ENCODE measurements at regions not wholly inside any gene's neighbourhood (a gene's known extent, or its start where the extent isn't known, plus 50 kb on each side); places are given as distances from the start of the nearest gene placed in this dataset.

DNA sequence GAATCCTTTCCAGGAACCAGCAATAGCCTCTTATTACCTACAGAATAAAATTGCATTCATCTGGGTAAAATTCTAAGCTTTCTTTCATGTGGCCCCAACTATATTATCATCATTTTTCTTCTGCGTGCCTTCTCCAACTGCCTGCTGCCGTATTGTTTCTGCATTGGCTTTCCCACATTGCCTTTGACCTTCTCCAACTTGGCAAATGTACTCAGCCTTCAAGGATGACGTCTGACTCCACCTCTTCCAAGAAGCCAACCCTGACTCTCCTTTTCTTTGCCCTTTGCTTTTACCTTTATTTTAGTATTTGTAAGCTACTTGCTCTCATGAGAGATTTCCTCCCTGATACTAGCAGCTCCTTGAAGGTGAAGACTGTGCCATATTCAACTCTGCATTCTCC is 200.4 kb upstream of the FAM9B start:
- 74% methylated on average over 3 of the region's 3 CpGs; no CpG with 5 or more reads in 1 of the 2 donors for WGBS, 2 donors (ENCODE audit: low coverage in 1 of 2)

DNA sequence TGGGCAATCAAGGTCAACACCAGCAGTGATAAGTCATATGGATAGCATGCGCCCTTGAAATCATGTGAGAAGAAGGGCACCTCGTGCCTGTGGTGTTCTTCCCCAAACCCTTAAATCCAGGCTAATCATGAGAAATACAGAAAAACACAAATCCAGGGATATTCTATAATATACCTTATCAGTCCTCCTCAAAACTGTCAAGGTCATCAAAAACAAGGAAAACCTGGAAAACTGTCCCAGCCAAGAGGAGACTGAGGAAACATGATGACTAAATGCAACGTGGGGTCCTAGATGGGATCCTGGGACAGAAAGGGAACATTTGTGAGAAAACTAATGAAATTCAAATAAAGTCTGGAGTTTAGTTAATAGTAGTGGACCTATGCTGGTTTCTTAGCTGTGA is 201.8 kb upstream of the FAM9B start:
- no peak overlapping the region for H3K4me3 ChIP-seq
- no peak overlapping the region for H3K27ac ChIP-seq
- no peaks in the 10 kb centered on the region for H3K36me3 ChIP-seq
- intact Hi-C loops (cut with DNase I; ENCODE audit: low total_unique reads), result no loop called here
- no peaks in the 10 kb centered on the region for H3K4me1 ChIP-seq
- in situ Hi-C loops (cut with MboI; ENCODE audit: low pct_ligation_motif_present in 1 of 4, low pct_unique_long_range_greater_than_20kb in 1 of 4, low sequenced_read_pairs in 3 of 4), result no loop called here
- WGBS, 2 donors (ENCODE audit: low coverage in 1 of 2), result 70% methylated on average over 3 of the region's 3 CpGs; no CpG with 5 or more reads in 1 of the 2 donors
- no peaks in the 10 kb centered on the region for H3K27me3 ChIP-seq
- no peak for DNase-seq
- H3K9me3 ChIP-seq, result no peaks in the 10 kb centered on the region
- TF ChIP-seq POLR2A (IDR thresholded peaks at IDR 0.05) (no peak), POLR2AphosphoS5 (IDR thresholded peaks at IDR 0.05) (no peak), EP300 (IDR thresholded peaks at IDR 0.05; ENCODE audit: low read depth) (no peak)
- TF ChIP-seq, protein P1, sequence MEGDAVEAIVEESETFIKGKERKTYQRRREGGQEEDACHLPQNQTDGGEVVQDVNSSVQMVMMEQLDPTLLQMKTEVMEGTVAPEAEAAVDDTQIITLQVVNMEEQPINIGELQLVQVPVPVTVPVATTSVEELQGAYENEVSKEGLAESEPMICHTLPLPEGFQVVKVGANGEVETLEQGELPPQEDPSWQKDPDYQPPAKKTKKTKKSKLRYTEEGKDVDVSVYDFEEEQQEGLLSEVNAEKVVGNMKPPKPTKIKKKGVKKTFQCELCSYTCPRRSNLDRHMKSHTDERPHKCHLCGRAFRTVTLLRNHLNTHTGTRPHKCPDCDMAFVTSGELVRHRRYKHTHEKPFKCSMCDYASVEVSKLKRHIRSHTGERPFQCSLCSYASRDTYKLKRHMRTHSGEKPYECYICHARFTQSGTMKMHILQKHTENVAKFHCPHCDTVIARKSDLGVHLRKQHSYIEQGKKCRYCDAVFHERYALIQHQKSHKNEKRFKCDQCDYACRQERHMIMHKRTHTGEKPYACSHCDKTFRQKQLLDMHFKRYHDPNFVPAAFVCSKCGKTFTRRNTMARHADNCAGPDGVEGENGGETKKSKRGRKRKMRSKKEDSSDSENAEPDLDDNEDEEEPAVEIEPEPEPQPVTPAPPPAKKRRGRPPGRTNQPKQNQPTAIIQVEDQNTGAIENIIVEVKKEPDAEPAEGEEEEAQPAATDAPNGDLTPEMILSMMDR (IDR thresholded peaks at IDR 0.05), result no peak

More for the DNA sequence above, 200.4 kb upstream of the FAM9B start:
- no peak for DNase-seq
- in situ Hi-C loops (cut with MboI; ENCODE audit: low pct_ligation_motif_present in 1 of 4, low pct_unique_long_range_greater_than_20kb in 1 of 4, low sequenced_read_pairs in 3 of 4) (no loop called here), intact Hi-C loops (cut with DNase I; ENCODE audit: low total_unique reads) (no loop called here)
- no peak overlapping the region for H3K4me3 ChIP-seq
- no peak overlapping the region for H3K27ac ChIP-seq
- no peaks in the 10 kb centered on the region for H3K36me3 ChIP-seq
- no peaks in the 10 kb centered on the region for H3K4me1 ChIP-seq
- H3K9me3 ChIP-seq, result no peaks in the 10 kb centered on the region
- TF ChIP-seq POLR2A (IDR thresholded peaks at IDR 0.05), result no peak
- TF ChIP-seq POLR2AphosphoS5 (IDR thresholded peaks at IDR 0.05), result no peak
- TF ChIP-seq, protein P1 (IDR thresholded peaks at IDR 0.05), result no peak
- TF ChIP-seq EP300 (IDR thresholded peaks at IDR 0.05; ENCODE audit: low read depth), result no peak
- no peaks in the 10 kb centered on the region for H3K27me3 ChIP-seq

DNA sequence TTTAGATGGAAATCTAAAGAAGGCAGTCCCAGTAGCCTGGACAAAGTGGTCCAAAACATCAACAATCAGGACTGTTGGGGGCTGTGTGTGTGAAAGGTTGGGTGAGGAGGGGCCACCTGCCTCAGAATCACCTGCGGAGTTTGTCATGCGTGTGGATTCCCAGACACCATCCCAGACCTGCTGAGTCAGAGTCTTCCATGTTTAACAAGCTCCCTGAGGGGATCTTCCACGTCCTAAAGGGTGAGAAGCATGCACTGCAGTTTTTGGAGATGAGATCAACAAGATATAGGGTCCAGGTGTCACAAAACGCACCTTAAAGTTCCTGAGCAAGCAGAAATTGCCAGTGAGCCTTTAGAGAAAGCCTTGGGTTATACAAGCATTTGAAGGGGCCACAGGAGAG is 207.0 kb upstream of the FAM9B start:
- 82% methylated on average over 4 of the region's 4 CpGs; no CpG with 5 or more reads in 1 of the 2 donors for WGBS, 2 donors (ENCODE audit: low coverage in 1 of 2)
- TF ChIP-seq POLR2AphosphoS5 (IDR thresholded peaks at IDR 0.05), result no peak
- no peak for TF ChIP-seq EP300 (IDR thresholded peaks at IDR 0.05; ENCODE audit: low read depth)
- TF ChIP-seq POLR2A (IDR thresholded peaks at IDR 0.05), result no peak
- TF ChIP-seq, protein P1 (IDR thresholded peaks at IDR 0.05), result no peak
- no peaks in the 10 kb centered on the region for H3K36me3 ChIP-seq
- H3K27me3 ChIP-seq, result no peaks in the 10 kb centered on the region
- H3K27ac ChIP-seq, result no peak overlapping the region
- no peak overlapping the region for H3K4me3 ChIP-seq
- in situ Hi-C loops (cut with MboI; ENCODE audit: low pct_ligation_motif_present in 1 of 4, low pct_unique_long_range_greater_than_20kb in 1 of 4, low sequenced_read_pairs in 3 of 4) (no loop called here), intact Hi-C loops (cut with DNase I; ENCODE audit: low total_unique reads) (no loop called here)
- no peaks in the 10 kb centered on the region for H3K4me1 ChIP-seq
- DNase-seq, result no peak
- no peaks in the 10 kb centered on the region for H3K9me3 ChIP-seq

DNA sequence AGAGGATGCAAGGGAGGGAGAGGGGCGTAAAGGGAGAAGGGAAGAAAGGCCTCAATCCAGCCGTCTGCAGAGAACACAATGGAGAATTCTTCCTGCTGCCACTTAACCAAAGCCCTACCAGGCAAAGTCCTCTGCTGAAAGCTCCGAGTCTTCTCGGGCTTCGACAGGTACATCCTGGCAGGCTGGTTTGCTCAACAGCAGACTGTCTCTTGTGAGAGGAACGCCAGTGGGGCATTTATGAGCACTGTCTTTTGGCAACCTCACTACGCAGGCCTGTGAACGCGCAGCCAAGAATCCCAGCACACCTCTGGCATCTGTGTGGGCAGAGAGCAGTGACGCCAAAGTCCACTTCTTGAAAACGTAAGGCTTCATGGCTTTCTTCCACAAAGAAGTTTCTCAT is 207.5 kb upstream of the FAM9B start:
- H3K4me3 ChIP-seq, result no peak overlapping the region

More for the DNA sequence above, 207.5 kb upstream of the FAM9B start:
- Histone ChIP-seq H3K9me3 (no peaks in the 10 kb centered on the region), H3K36me3 (no peaks in the 10 kb centered on the region), H3K27me3 (no peaks in the 10 kb centered on the region), H3K27ac (no peak overlapping the region), H3K4me1 (no peaks in the 10 kb centered on the region)
- intact Hi-C loops (cut with DNase I; ENCODE audit: low total_unique reads) (no loop called here), in situ Hi-C loops (cut with MboI; ENCODE audit: low pct_ligation_motif_present in 1 of 4, low pct_unique_long_range_greater_than_20kb in 1 of 4, low sequenced_read_pairs in 3 of 4) (no loop called here)
- TF ChIP-seq EP300 (IDR thresholded peaks at IDR 0.05; ENCODE audit: low read depth) (no peak), POLR2AphosphoS5 (IDR thresholded peaks at IDR 0.05) (no peak), POLR2A (IDR thresholded peaks at IDR 0.05) (no peak)
- TF ChIP-seq, protein P1 (IDR thresholded peaks at IDR 0.05), result no peak
- 83% methylated on average over 11 of the region's 11 CpGs; no CpG with 5 or more reads in 1 of the 2 donors for WGBS, 2 donors (ENCODE audit: low coverage in 1 of 2)
- DNase-seq, result no peak
